GM04504 (cell line): ENCODE measurements at regions not wholly inside any gene's neighbourhood (a gene's known extent, or its start where the extent isn't known, plus 50 kb on each side); places are given as distances from the start of the nearest gene placed in this dataset.

Source experiments
- DNase-seq: peaks from one replicate; pipeline ENCODE4 v3.0.0-alpha.2; 2012; ENCODE audit warnings: low read depth

- no peak for DNase-seq
These were observed 121.8 kb upstream of the TNR start for GRCh38 chr1:175865041-175865766.

- no peak for DNase-seq
These were observed 121.2 kb upstream of the TNR start for GRCh38 chr1:175864625-175865024.

GRCh38 chr1:175864183-175864582, 120.8 kb upstream of the TNR start:
- DNase-seq = no peak

GRCh38 chr1:175863299-175864050, 120.1 kb upstream of the TNR start:
- no peak for DNase-seq

DNA sequence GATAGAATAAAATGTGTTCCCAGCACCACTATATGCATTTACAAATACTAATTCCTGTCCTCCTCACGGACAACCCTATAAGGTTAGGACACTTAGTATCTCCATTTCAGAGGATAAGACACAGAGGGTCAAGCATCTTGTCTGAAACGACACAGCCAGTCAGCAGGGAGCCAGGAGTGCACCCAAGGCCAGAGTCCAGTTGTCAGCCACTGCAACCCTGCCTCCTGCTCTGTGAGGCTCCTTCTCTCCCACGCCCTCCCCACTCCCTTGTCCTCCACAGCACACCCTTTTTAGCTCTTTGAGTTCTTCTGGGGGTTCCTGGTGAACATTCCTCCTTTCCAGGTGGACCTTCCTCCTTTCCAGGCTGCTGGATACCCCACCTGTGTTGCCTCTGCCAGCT, 119.0 kb upstream of the TNR start:
- DNase-seq = no peak

DNA sequence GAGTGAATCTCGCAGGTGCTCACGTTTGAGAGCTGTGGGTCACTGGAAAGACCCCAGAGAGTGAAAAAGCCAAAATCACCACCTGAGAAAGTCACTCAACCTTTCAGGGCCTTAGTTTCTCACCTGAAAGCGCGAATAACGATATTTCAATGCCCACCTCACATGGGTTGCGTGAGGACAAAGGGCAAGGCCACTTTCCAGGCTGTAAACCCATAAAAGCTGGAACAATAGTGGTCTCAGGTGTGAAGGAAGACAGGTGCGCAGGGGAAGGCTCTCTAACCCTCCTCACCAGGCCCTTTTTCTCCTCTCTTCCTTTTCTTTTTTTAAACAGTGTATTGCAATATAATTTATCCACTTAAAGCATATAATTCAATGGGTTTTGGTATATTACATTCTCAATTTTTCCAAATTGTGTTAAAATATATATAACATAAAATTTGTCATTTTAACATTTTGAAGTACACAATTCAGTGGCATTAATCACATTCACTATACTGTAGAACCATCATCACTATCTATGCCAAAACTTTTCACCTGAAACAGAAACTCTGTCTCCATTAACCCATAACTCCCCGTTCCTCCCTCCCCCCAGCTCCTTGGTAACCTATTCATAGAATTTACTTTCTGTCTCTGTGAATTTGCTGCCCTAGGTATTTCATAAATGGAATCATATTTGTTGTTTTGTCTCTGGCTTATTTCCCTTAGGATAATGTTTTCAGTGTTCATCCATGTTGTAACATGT, 118.4 kb upstream of the TNR start:
- DNase-seq = no peak

- DNase-seq = no peak
These were observed 114.4 kb upstream of the TNR start for GRCh38 chr1:175857756-175858155.

DNA sequence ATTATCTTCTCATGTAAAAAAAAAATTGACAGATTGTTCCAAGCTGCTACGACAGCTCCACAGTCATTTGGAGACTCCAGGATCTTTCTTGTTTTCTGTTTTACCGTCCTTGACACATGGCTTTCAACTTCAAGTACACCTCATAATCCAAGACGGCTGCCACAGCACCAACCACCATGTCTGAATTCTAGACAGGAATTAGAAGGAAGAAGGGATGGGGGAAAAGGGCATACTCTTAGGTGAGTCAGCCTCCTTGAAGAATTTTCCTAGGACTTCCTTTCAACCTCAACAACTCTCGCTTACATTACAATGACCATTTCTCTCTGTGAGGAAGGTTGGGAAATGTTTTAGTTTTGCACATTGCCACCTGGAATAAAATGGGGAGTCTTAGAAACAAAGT, 110.3 kb upstream of the TNR start:
- DNase-seq = no peak

GRCh38 chr1:175851749-175852148, 108.4 kb upstream of the TNR start:
- DNase-seq = no peak

GRCh38 chr1:175848329-175848728, 104.9 kb upstream of the TNR start:
- DNase-seq = no peak

DNA sequence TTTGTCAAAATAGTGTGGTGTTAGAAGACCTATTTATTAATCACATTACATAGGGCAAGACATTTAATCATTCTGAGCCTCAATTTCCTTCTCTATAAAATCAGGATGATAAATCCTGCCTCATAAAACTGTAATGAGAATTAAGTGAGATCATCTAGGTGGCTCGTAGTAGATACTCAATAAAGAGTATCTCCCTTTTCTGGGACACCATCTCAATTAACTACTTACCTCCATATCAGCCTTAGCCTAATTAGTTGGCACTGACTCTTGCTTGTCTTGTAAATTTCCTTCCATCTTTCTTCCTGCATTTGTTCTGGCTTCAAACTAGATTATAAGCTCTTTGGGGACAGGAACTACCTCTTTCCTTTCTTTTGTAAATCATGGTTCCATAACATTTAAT, 102.6 kb upstream of the TNR start:
- DNase-seq = no peak

DNA sequence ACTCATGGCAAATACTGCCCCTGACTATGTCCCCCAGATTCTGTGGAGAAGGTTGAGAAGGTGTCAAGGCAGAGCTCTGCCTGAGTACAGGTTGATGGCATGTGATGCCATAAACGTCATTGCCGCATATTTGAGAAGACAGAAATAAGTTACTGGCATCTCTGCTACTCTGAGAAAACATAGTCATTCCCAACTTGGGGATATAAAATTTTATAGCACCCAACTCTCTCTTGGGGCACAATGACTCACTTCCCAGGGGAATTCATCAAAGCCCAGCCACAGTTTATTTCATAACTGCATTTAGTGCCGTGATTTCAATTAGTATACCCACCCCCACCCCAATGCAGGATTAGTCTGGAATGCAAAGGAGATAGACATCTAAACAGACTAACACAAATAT, 101.9 kb upstream of the TNR start:
- no peak for DNase-seq

DNA sequence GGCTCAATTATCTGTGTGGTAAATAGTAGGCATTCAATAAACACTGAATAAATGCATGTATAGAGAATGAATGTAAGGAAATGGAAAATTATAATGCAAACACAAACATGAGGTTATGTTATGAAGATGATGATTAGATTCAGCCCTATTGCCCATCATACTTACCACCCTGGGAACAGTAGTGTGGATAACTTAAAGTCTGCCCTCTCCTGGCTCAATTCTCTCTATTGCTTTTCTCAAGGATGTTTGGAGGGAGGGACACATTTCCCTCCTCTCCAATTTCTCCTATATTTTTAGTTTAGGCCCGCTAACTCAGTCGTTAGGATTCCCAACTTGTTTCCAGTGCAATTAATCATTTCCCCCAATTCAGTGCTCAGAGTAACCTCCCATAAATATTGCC, 101.5 kb upstream of the TNR start:
- DNase-seq = no peak

GRCh38 chr1:175842550-175842949, 99.2 kb upstream of the TNR start:
- DNase-seq = no peak

DNA sequence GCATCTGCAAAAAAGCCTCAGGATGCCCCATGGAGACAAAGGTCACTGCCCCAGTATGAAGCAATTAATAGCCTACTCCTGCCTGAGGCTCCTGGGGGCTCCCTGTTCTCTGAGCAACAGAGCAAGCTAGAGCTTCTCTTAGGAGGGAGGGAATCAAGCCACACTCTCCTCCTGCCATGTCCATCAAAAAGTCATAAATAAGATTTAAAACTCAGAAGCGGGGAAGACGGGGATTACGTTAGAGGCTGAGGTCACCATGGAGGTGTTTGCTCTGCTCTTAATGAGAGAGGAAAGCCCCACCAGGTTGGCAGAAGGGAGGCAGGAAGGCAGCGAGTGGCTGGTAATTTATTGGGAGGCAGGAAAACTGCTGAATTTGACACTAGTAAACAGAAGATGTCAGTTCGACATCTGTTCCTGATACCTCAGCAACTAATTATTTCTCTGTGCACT, 98.4 kb upstream of the TNR start:
- DNase-seq = no peak

GRCh38 chr1:175840787-175841186, 97.4 kb upstream of the TNR start:
- DNase-seq = no peak

DNA sequence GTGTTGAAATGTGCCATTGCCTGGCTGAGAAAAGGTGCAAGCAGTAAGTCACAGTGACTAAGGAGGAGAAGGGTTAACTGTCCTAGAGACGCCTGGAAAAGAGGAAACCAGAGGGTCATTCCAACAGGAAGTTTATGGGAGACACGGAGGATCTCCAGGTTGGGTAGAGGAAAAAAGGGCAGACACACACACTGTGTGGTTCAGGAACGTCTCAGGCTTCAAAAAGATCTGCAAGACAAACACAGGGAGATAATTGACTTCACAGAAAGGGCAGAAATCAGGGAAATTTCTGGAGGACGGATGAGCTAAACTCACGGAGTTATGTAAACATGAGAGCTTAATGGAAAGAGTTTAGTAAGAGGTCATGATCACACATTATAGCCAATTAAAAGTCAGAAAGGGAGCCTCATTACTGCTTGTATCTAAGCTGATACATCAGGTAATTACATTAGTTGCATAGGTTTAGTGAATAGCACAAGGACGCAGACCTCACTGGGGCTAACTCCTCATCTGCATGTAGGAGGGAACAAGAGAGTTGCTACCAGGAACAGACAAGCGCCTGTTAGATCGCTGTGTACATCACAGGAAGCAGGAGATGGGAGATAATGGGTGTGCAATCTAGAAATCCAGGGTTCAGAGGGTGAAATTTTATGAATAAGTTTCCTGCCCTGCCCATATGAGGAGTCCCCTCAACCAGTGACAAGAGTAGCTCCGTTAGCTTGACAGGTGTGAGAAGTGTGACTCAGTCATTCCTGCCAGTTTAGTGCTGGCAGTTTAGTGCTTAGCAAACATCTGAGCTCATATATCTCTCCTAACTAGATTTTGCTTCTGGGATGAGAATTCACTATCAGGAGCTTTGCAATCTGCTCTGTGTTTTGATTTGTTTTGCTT, 96.6 kb upstream of the TNR start:
- no peak for DNase-seq

- no peak for DNase-seq
These were observed 91.2 kb upstream of the TNR start for GRCh38 chr1:175834597-175834996.

DNA sequence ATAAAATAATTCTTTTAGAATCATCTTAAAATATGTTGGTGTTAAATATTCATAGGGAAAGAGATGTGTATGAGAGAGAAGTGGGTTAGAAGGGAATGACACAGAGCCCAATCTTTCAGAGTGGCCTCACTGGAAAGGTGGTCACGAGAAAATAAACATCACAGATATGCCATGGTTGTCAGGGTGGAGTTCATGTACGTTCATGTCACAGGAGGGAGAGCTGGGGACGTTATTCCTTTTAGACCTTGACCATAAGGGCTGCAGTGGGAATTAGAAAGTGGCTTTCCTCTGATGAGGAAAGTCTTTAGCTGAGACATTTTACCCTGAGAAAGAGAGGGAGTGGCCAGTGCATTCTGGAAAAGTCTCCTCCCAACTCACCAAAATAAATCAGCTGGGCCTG, 90.6 kb upstream of the TNR start:
- no peak for DNase-seq

DNA sequence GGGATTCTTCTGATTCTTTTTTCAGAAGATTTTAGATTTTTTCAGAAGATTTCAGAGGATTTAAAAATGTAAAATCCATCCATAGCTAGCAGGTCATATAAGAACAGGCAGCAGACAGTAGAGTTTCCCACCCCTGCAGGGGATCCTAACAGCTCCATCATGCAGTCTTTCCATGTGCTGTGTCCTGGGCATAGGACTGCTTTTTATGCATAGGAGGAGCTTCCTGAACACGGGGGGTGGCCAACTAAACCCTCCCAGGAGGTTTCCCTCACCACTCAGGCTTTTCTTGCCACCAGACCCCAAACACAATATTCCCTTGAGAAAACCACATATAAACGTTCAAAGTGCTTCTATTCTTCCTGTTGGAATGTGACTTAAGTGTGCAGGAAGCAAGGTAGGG, 90.1 kb upstream of the TNR start:
- no peak for DNase-seq

DNA sequence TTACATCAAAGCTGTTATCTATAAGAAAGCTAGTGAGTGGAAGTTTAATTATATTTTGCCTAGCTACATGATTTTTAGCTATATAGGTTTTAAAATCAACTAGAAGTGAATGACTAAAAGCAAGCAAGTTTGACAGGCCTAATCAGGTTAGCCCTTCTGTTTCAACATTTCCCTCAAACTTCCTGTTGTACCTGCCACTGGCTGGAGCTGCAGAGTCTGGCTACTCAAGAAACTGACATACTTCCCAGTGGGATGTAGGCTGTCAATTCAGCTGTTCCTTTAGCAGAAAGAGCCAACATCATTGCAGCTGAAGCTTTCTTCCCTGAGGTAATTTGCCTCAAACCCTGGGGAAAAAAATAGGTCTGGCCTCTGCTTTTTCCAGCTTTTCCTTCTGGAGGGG, 87.1 kb upstream of the TNR start:
- DNase-seq = no peak

DNA sequence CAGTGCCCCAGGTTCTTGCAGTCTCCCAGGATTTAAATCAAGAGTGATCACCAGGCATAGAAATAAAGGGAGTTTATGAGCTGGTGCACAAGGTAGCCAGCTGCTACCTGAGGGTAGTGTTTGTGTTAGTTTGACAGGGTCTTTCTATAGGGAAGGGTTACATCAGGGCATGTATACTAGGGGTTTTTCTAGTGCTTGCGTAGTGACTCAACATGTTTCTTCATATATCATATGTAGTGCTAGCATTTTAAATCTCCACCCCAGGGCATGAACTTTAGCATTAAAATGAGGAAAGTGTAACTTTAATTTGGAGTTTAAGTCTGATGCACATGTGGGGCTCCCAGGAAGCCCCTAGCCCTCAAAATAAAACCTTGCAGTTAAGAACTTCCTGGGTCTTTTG, 86.5 kb upstream of the TNR start:
- DNase-seq = no peak
